Uterus (tissue), 2 donors: ENCODE measurements at regions not wholly inside any gene's neighbourhood (a gene's known extent, or its start where the extent isn't known, plus 50 kb on each side); places are given as distances from the start of the nearest gene placed in this dataset.
"Not testable (repeated sequence)": the region's sequence is repeated elsewhere in the genome, so short reads cannot be mapped to it uniquely, and the experiment has no call there.

ENCODE experiments used
- POLR2A ChIP-seq, 2 donors: fragments of 450-650 bp; IDR thresholded peaks; one replicate each; pipeline ENCODE4 v1.6.1; 2016; ENCODE audit warnings: antibody characterized with exemption in 2 of 2, mild to moderate bottlenecking in 1 of 2, moderate library complexity in 1 of 2
- TF ChIP-seq, protein P1 (sequence below), 4 experiments: fragments of 200-600 bp in 2 of 4; fragments of 450-650 bp in 2 of 4; sonication (generic) in 2 of 4; IDR thresholded peaks; one replicate each; pipeline ENCODE4 v1.5.1; 2016 to 2019; ENCODE audit warnings: antibody characterized with exemption in 4 of 4, mild to moderate bottlenecking in 2 of 4, moderate library complexity in 1 of 4

DNA sequence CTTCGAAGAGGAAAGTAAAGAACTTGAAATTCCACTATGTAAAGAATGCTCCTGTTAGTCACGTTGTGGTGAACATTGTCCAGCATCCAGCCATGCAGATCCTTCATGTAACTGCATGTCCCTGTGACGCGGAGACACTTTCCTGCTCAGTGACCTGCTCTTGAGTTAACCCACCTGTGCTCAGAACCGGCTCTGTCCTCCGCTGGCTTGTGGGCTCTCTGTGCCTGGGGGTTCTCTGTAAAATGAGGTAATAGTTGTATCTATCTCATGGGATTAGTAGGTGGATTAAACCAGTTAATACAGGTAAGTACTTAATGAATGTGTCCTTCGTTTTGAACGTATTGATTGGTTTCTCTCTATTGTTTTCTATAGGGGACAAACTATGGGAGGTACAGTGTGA, 100.6 kb upstream of the FAM153A start:
- TF ChIP-seq POLR2A (IDR thresholded peaks at IDR 0.05): not testable (repeated sequence)
- TF ChIP-seq, protein P1, sequence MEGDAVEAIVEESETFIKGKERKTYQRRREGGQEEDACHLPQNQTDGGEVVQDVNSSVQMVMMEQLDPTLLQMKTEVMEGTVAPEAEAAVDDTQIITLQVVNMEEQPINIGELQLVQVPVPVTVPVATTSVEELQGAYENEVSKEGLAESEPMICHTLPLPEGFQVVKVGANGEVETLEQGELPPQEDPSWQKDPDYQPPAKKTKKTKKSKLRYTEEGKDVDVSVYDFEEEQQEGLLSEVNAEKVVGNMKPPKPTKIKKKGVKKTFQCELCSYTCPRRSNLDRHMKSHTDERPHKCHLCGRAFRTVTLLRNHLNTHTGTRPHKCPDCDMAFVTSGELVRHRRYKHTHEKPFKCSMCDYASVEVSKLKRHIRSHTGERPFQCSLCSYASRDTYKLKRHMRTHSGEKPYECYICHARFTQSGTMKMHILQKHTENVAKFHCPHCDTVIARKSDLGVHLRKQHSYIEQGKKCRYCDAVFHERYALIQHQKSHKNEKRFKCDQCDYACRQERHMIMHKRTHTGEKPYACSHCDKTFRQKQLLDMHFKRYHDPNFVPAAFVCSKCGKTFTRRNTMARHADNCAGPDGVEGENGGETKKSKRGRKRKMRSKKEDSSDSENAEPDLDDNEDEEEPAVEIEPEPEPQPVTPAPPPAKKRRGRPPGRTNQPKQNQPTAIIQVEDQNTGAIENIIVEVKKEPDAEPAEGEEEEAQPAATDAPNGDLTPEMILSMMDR (IDR thresholded peaks at IDR 0.05): not testable (repeated sequence)
